K562 (cell line): ENCODE measurements at regions not wholly inside any gene's neighbourhood (a gene's known extent, or its start where the extent isn't known, plus 50 kb on each side); places are given as distances from the start of the nearest gene placed in this dataset.
"Not testable (repeated sequence)": the region's sequence is repeated elsewhere in the genome, so short reads cannot be mapped to it uniquely, and the experiment has no call there.

Experiments
- ATAC-seq: fragments of 200-7000 bp; cut with Tn5 transposase; 3 replicates; pipeline ENCODE4 v1.9.1; 2020; ENCODE audit warnings: moderate library complexity
- BruUV-seq: library from RNA; stranded (reverse); fragments of 400-500 nt; replicated peaks from 2 replicates; lab custom pipeline; 2021; lab: Mats Ljungman, UMichigan
- CTCF ChIA-PET: fragments of 300-600 bp; formaldehyde crosslinking; extraction: SDS; loops from one replicate; lab custom pipeline; 2021; ENCODE audit warnings: low intra/inter-chr PET ratio; lab: Yijun Ruan, JAX
- POLR2A ChIA-PET: fragments of 300-600, 350-650 bp; sonication (Branson Sonifier 250); formaldehyde crosslinking; extraction: SDS; loops from one replicate; lab custom pipeline; 2021; ENCODE audit warnings: antibody characterized with exemption, inconsistent platforms; lab: Yijun Ruan, JAX
- DNase-seq, 4 experiments: peaks; one replicate each; pipeline versions ENCODE4 v3.0.0 to v3.0.0-alpha.2; 2011 to 2018; ENCODE audit warnings: low spot score in 3 of 4, mixed read lengths in 3 of 4; ENCODE audit errors: extremely low read depth in 1 of 4
- FAIRE-seq: peaks from 2 replicates; lab custom pipeline; 2011; peaks lifted over from hg19 to GRCh38; lab: Jason Lieb, UNC
- H2AFZ ChIP-seq: 2 replicates; pipeline ENCODE4 v1.6.0; 2011; ENCODE audit warnings: low read depth, low read length, control low read depth, inconsistent platforms
- H3K27ac ChIP-seq: fragments of 200-600 bp; 3 replicates; pipeline ENCODE4 v1.8.0; 2011; ENCODE audit warnings: low read depth, mild to moderate bottlenecking, control low read depth, inconsistent platforms, low read length, moderate library complexity, mixed read lengths; ENCODE audit errors: extremely low read depth
- H3K27me3 ChIP-seq, 2 experiments: fragments of 300-600 bp in 1 of 2; 2 replicates in 1 of 2; 3 replicates in 1 of 2; pipeline versions ENCODE4 v1.6.0 to v1.8.0; 2011; ENCODE audit warnings: inconsistent platforms in 2 of 2, low read length in 2 of 2, mild to moderate bottlenecking in 1 of 2, mixed read lengths in 1 of 2, moderate library complexity in 1 of 2; ENCODE audit not compliant: control insufficient read depth in 2 of 2, insufficient read depth in 2 of 2
- H3K36me3 ChIP-seq: fragments of 300-600 bp; 3 replicates; pipeline ENCODE4 v1.8.0; 2011; ENCODE audit warnings: mild to moderate bottlenecking, low read length, inconsistent platforms; ENCODE audit not compliant: control insufficient read depth, insufficient read depth
- H3K4me1 ChIP-seq, 2 experiments: fragments of 200-600 bp in 1 of 2; replicated peaks in 1 of 2; 2 replicates in 1 of 2; 3 replicates in 1 of 2; pipeline versions ENCODE4 v1.5.1 to v1.8.0; 2011; ENCODE audit warnings: inconsistent platforms in 2 of 2, low read length in 2 of 2, mild to moderate bottlenecking in 1 of 2, mixed read lengths in 1 of 2, moderate library complexity in 1 of 2; ENCODE audit not compliant: control insufficient read depth in 2 of 2, insufficient read depth in 2 of 2
- H3K4me2 ChIP-seq: 2 replicates; pipeline ENCODE4 v1.6.1; 2011; ENCODE audit warnings: low read length, control low read depth, inconsistent platforms, mixed read lengths; ENCODE audit not compliant: insufficient read depth
- H3K4me3 ChIP-seq: fragments of 200-600 bp; sonication (generic), shearing (Covaris generic); 2 replicates; pipeline ENCODE4 v1.5.1; 2016; ENCODE audit warnings: control low read depth, inconsistent platforms
- H3K79me2 ChIP-seq: fragments of 200-600 bp; 3 replicates; pipeline ENCODE4 v1.8.0; 2011; ENCODE audit warnings: low read length, inconsistent platforms; ENCODE audit not compliant: control insufficient read depth, insufficient read depth
- H3K9ac ChIP-seq, 2 experiments: 2 replicates each; pipeline versions ENCODE4 v1.6.0 to v1.6.1; 2011; ENCODE audit warnings: low read depth in 2 of 2, low read length in 2 of 2, control low read depth in 1 of 2, inconsistent platforms in 1 of 2, mild to moderate bottlenecking in 1 of 2, mixed read lengths in 1 of 2; ENCODE audit not compliant: insufficient read depth in 1 of 2
- H3K9me1 ChIP-seq: one replicate; pipeline ENCODE4 v1.6.0; 2011; ENCODE audit warnings: inconsistent platforms, mild to moderate bottlenecking, low read length, moderate library complexity; ENCODE audit not compliant: control insufficient read depth, insufficient read depth
- H3K9me3 ChIP-seq: replicated peaks from 2 replicates; pipeline ENCODE4 v1.5.1; 2011; ENCODE audit warnings: low read depth, low read length, inconsistent platforms; ENCODE audit not compliant: control insufficient read depth, insufficient read depth
- H4K20me1 ChIP-seq: replicated peaks from 2 replicates; pipeline ENCODE4 v1.6.1; 2011; ENCODE audit warnings: low read length, inconsistent platforms, mixed read lengths; ENCODE audit not compliant: control insufficient read depth, insufficient read depth
- DPF2 ChIP-seq: fragments of 450-650 bp; IDR thresholded peaks from 2 replicates; pipeline ENCODE4 v1.6.1; 2016
- WGBS: fragments of 100-300 bp; shearing (Covaris generic); methylation state at CpG from one replicate; pipeline ENCODE4 v1.1.6; 2016; ENCODE audit warnings: low coverage, mixed read lengths; ENCODE audit not compliant: insufficient coverage; ENCODE audit errors: missing lambda C conversion rate; 5-methylcytosine and 5-hydroxymethylcytosine counted together
- in situ Hi-C: fragments of 300-500 bp; cut with MboI; formaldehyde crosslinking; loops from 4 replicates; pipeline ENCODE4 v1.15.0; 2018; ENCODE audit warnings: inconsistent platforms, mixed read lengths
- intact Hi-C: fragments of 100-400 bp; cut with micrococcal nuclease; formaldehyde crosslinking; loops from 2 replicates; pipeline ENCODE4 v1.14.2; 2022
- TF ChIP-seq, protein P1 (sequence below): fragments of 450-650 bp; IDR thresholded peaks from 2 replicates; pipeline ENCODE4 v1.6.1; 2017; ENCODE audit warnings: antibody characterized with exemption, mild to moderate bottlenecking
- TF ChIP-seq, protein P2 (sequence below), 2 experiments: IDR thresholded peaks in 1 of 2; conservative IDR thresholded peaks in 1 of 2; 2 replicates each; pipeline ENCODE4 v1.6.1; 2016; ENCODE audit warnings: low read depth in 2 of 2, mild to moderate bottlenecking in 1 of 2, missing compliant biosample characterization in 1 of 2, missing genetic modification characterization in 1 of 2, moderate library complexity in 1 of 2

DNA sequence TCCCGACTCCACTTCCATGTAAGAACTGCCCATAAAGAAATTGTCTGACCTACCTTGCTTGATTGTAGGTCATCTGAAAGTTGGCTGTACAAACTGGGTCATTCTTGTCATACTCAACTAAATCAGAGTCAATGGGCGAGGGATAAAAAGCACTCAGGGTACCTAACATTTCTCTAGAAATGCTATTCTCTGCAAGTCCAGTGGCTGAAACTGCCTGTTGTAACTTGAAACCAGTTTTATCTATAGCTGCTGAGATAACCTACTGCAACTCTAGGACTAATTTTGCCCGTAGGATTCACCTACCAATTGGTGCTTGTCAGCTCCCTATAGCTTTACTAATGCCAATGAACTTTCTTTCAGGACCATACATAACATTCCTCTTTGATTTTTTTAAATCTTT, 100.1 kb upstream of the GRIN2A start:
- BruUV-seq = no TSS peak
- Histone ChIP-seq H3K9me3 (no peaks in the 10 kb centered on the region), H4K20me1 (no peaks in the 10 kb centered on the region), H3K4me3 (no peak overlapping the region), H3K4me2 (no peak overlapping the region), H3K27me3 (no peaks in the 10 kb centered on the region), H2AFZ (no peak overlapping the region), H3K36me3 (no peaks in the 10 kb centered on the region), H3K79me2 (no peaks in the 10 kb centered on the region), H3K4me1 (peaks cover 0 to 6% of the 10 kb centered on the region in 2 experiments; a peak in 3 of 5 replicates), H3K9me1 (no peaks in the 10 kb centered on the region), H3K27ac (no peak overlapping the region), H3K9ac (no peak overlapping the region)
- DNase-seq = peak in 1 of 4 experiments; percentile 13
- peak; percentile 54; the same call in 1 of the 3 replicates for ATAC-seq
- no peak for FAIRE-seq
- TF ChIP-seq, protein P1, sequence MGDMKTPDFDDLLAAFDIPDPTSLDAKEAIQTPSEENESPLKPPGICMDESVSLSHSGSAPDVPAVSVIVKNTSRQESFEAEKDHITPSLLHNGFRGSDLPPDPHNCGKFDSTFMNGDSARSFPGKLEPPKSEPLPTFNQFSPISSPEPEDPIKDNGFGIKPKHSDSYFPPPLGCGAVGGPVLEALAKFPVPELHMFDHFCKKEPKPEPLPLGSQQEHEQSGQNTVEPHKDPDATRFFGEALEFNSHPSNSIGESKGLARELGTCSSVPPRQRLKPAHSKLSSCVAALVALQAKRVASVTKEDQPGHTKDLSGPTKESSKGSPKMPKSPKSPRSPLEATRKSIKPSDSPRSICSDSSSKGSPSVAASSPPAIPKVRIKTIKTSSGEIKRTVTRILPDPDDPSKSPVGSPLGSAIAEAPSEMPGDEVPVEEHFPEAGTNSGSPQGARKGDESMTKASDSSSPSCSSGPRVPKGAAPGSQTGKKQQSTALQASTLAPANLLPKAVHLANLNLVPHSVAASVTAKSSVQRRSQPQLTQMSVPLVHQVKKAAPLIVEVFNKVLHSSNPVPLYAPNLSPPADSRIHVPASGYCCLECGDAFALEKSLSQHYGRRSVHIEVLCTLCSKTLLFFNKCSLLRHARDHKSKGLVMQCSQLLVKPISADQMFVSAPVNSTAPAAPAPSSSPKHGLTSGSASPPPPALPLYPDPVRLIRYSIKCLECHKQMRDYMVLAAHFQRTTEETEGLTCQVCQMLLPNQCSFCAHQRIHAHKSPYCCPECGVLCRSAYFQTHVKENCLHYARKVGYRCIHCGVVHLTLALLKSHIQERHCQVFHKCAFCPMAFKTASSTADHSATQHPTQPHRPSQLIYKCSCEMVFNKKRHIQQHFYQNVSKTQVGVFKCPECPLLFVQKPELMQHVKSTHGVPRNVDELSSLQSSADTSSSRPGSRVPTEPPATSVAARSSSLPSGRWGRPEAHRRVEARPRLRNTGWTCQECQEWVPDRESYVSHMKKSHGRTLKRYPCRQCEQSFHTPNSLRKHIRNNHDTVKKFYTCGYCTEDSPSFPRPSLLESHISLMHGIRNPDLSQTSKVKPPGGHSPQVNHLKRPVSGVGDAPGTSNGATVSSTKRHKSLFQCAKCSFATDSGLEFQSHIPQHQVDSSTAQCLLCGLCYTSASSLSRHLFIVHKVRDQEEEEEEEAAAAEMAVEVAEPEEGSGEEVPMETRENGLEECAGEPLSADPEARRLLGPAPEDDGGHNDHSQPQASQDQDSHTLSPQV = no peak
- peak; percentile 40; the same call in 1 of the 2 replicates for TF ChIP-seq DPF2
- TF ChIP-seq, protein P2, sequence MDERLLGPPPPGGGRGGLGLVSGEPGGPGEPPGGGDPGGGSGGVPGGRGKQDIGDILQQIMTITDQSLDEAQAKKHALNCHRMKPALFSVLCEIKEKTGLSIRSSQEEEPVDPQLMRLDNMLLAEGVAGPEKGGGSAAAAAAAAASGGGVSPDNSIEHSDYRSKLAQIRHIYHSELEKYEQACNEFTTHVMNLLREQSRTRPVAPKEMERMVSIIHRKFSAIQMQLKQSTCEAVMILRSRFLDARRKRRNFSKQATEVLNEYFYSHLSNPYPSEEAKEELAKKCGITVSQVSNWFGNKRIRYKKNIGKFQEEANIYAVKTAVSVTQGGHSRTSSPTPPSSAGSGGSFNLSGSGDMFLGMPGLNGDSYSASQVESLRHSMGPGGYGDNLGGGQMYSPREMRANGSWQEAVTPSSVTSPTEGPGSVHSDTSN (CRISPR knock-in tag; IDR thresholded peaks at IDR 0.05; ENCODE audit: low read depth) = no peak
- TF ChIP-seq, protein P2 (tag; conservative IDR thresholded peaks at IDR 0.05; ENCODE audit: low read depth) = 0 out of 2 replicates have a peak, but pooled peaks have one; percentile 26
- in situ Hi-C loops (no loop called here), intact Hi-C loops (no loop called here)
- CTCF ChIA-PET = no interaction called here
- POLR2A ChIA-PET = no interaction called here
- 31% methylated on average over 3 of the region's 3 CpGs for WGBS

DNA sequence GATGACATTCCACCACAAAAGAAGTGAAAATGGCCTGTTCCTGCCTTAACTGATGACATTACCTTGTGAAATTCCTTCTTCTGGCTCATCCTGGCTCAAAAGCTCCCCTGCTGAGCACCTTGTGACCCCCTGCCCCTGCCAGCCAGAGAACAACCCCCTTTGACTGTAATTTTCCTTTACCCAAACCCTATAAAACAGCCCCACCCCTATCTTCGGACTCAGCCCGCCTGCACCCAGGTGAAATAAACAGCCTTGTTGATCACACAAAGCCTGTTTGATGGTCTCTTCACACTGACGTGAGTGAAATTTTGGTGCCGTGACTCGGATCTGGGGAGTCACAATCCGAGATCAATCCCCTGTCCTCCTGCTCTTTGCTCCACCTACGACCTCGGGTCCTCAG, 101.0 kb upstream of the GRIN2A start:
- H3K36me3 ChIP-seq, H4K20me1 ChIP-seq, H3K27me3 ChIP-seq, FAIRE-seq, H3K4me1 ChIP-seq, POLR2A ChIA-PET, H2AFZ ChIP-seq, H3K4me2 ChIP-seq, DNase-seq, intact Hi-C loops, H3K9me3 ChIP-seq, BruUV-seq, H3K27ac ChIP-seq, in situ Hi-C loops, H3K9ac ChIP-seq, CTCF ChIA-PET, ATAC-seq, H3K4me3 ChIP-seq, H3K9me1 ChIP-seq, H3K79me2 ChIP-seq: not testable (repeated sequence)
- 16% methylated on average over 8 of the region's 8 CpGs for WGBS
